AG04449 (cell line): ENCODE measurements at regions not wholly inside any gene's neighbourhood (a gene's known extent, or its start where the extent isn't known, plus 50 kb on each side); places are given as distances from the start of the nearest gene placed in this dataset.

Source experiments
- CTCF ChIA-PET: fragments of 350-600 bp; formaldehyde crosslinking; extraction: SDS; loops from one replicate; lab custom pipeline; 2021; ENCODE audit warnings: antibody characterized with exemption; lab: Yijun Ruan, JAX
- POLR2A ChIA-PET: fragments of 400-600, 350-600 bp; formaldehyde crosslinking; extraction: SDS; loops from one replicate; lab custom pipeline; 2020; ENCODE audit warnings: antibody characterized with exemption, inconsistent platforms; lab: Yijun Ruan, JAX
- DNase-seq: peaks from one replicate; pipeline ENCODE4 v3.0.0-alpha.2; 2010; ENCODE audit warnings: low read depth, low spot score
- H3K4me3 ChIP-seq: 2 replicates; pipeline ENCODE4 v1.5.1; 2011; ENCODE audit warnings: low read depth, mild to moderate bottlenecking, control low read depth, low read length
- CTCF ChIP-seq: IDR thresholded peaks from one replicate; pipeline ENCODE4 v1.5.1; 2011; ENCODE audit warnings: mild to moderate bottlenecking, moderate library complexity, low read length, control low read depth, inconsistent platforms; ENCODE audit not compliant: insufficient read depth; ENCODE audit errors: missing control alignments

- no peak for DNase-seq
- TF ChIP-seq CTCF = no peak
- no peak overlapping the region for H3K4me3 ChIP-seq
- CTCF ChIA-PET = interaction anchor here (0.7 to 4.5 kb wide), 18 partner anchors 10 to 266 kb away, joined by 3 to 51 read pairs (median 4); partner anchors contain the start of gene ITGA8
- POLR2A ChIA-PET = no interaction called here
Measured at GRCh38 chr10:15462253-15462897, 91.3 kb upstream of the FAM171A1 start.

DNA sequence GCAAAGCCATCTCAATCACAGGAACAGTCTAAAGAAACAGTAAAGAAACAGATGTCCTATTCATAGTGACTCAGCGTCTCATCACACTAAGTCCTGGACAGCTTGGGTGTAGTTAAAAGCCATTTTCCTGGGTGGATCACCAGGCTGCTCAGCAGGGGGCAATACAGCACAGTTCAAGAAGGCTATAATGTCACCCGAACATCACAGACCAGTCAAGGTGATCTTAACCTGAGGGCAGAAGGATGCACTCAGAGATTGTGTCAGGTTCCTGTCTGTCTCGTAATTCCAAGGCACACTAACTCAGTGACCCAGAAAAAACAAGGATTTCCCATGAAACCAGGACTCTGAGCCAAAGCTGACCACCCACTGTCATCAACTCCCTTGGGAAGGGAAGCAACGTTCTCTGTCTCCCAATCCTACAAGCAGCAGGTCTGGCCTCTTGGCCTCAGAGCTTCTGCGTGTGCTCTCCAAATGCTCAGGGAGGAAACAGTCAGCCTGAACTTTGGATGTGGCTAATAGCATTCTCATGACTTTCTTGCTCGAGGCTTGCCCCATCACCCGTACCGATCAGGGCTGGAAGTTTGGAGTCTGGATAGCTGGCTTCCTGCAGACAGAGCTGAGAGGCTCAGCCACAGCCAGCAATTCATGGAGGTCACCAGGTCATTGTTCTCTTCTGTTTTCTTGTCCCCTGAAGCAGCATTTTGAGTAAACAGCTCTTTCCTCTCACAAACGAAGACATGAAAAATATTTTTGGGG lies 90.4 kb upstream of the FAM171A1 start:
- POLR2A ChIA-PET = interaction anchor here (0.6 to 0.9 kb wide), 3 partner anchors 66 to 258 kb away, joined by 3 to 7 read pairs (median 3); no protein-coding TSS in a partner anchor
- CTCF ChIA-PET = interaction anchor here (0.7 to 4.5 kb wide), 21 partner anchors 9 to 269 kb away, joined by 3 to 51 read pairs (median 4); partner anchors contain the start of gene ITGA8
- TF ChIP-seq CTCF = peak; percentile 60
- DNase-seq = no peak
- H3K4me3 ChIP-seq = no peak overlapping the region

DNA sequence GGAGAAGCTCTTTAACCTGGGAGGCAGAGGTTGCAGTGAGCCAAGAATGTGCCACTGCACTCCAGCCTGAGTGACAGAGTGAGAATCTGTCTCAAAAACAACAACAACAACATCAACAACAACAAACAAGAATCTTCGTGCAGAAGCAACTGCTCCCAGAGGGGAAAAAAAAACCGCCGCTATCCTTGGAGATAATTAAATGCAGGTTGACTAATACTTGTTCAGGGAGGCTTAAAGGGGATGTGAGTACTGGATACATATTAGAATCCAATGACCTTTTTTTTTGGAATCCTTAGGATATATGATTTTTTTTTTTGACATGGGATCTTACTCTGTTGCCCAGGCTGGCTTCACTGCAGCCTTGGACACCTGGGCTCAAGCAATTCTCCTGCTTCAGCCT lies 89.6 kb upstream of the FAM171A1 start:
- no peak overlapping the region for H3K4me3 ChIP-seq
- no peak for TF ChIP-seq CTCF
- ChIA-PET POLR2A (interaction anchor here (0.6 to 0.9 kb wide), 3 partner anchors 67 to 258 kb away, joined by 3 to 7 read pairs (median 3); no protein-coding TSS in a partner anchor), CTCF (interaction anchor here (0.7 to 4.5 kb wide), 15 partner anchors 11 to 262 kb away, joined by 3 to 51 read pairs (median 4); partner anchors contain the start of gene ITGA8)
- DNase-seq = no peak

- no peak for TF ChIP-seq CTCF
- POLR2A ChIA-PET = no interaction called here
- H3K4me3 ChIP-seq = no peak overlapping the region
- CTCF ChIA-PET = interaction anchor here (0.9 to 4.5 kb wide), 4 partner anchors 26 to 261 kb away, joined by 3 to 51 read pairs (median 5); no protein-coding TSS in a partner anchor
- no peak for DNase-seq
Measured at GRCh38 chr10:15459218-15459617, 88.1 kb upstream of the FAM171A1 start.

- no peak for DNase-seq
- H3K4me3 ChIP-seq = no peak overlapping the region
- ChIA-PET POLR2A (no interaction called here), CTCF (interaction anchor here (0.8 to 1.8 kb wide), 4 partner anchors 11 to 263 kb away, joined by 3 to 7 read pairs (median 3); partner anchors contain the start of gene ITGA8)
- TF ChIP-seq CTCF = no peak
Measured at GRCh38 chr10:15457382-15457781, 86.3 kb upstream of the FAM171A1 start.

GRCh38 chr10:15455456-15455855 lies 84.4 kb upstream of the FAM171A1 start:
- TF ChIP-seq CTCF = no peak
- CTCF ChIA-PET = no interaction called here
- H3K4me3 ChIP-seq = no peak overlapping the region
- POLR2A ChIA-PET = no interaction called here
- no peak for DNase-seq
